SK-N-MC (cell line): ENCODE measurements at regions not wholly inside any gene's neighbourhood (a gene's known extent, or its start where the extent isn't known, plus 50 kb on each side); places are given as distances from the start of the nearest gene placed in this dataset.

ENCODE experiments used
- DNase-seq: peaks from one replicate; pipeline ENCODE4 v3.0.0-alpha.2; 2011; ENCODE audit warnings: low read depth, low spot score
- H3K27ac ChIP-seq: fragments of 200-600 bp; sonication (generic); 2 replicates; pipeline ENCODE4 v1.5.1; 2016; ENCODE audit warnings: mixed run types
- H3K36me3 ChIP-seq: fragments of 200-600 bp; sonication (generic); 2 replicates; pipeline ENCODE4 v1.6.1; 2017; ENCODE audit warnings: antibody characterized with exemption, low read length, mixed read lengths; ENCODE audit not compliant: insufficient read depth
- H3K4me3 ChIP-seq: fragments of 200-600 bp; sonication (generic); 2 replicates; pipeline ENCODE4 v1.5.1; 2016
- H3K9ac ChIP-seq: fragments of 200-600 bp; sonication (generic); 2 replicates; pipeline ENCODE4 v1.8.0; 2017; ENCODE audit warnings: mixed run types, mixed read lengths; ENCODE audit not compliant: insufficient read length
- H3K9me3 ChIP-seq: fragments of 200-600 bp; sonication (generic); 2 replicates; pipeline ENCODE4 v1.6.1; 2017; ENCODE audit warnings: low read depth, mild to moderate bottlenecking, antibody characterized with exemption, low read length, moderate library complexity, mixed read lengths
- EZH2 ChIP-seq: fragments of 200-600 bp; sonication (generic); IDR thresholded peaks from one replicate; pipeline ENCODE4 v1.6.1; 2017; ENCODE audit warnings: antibody characterized with exemption
- FOXP2 ChIP-seq: optimal IDR thresholded peaks from 2 replicates; pipeline ENCODE3; 2011; ENCODE audit warnings: mild to moderate bottlenecking, moderate library complexity; ENCODE audit not compliant: insufficient read depth; ENCODE audit errors: extremely low read length, control extremely low read depth
- POLR2AphosphoS5 ChIP-seq: IDR thresholded peaks from 2 replicates; pipeline ENCODE4 v1.6.1; 2012; ENCODE audit warnings: mild to moderate bottlenecking, low read depth, low read length, borderline replicate concordance

GRCh38 chr10:128498378-128498730 lies 372.1 kb upstream of the MKI67 start:
- H3K9ac ChIP-seq: no peak overlapping the region
- TF ChIP-seq FOXP2 (no peak), POLR2AphosphoS5 (no peak), EZH2 (no peak)
- H3K9me3 ChIP-seq: no peaks in the 10 kb centered on the region
- H3K27ac ChIP-seq: no peak overlapping the region
- no peaks in the 10 kb centered on the region for H3K36me3 ChIP-seq
- H3K4me3 ChIP-seq: no peak overlapping the region
- DNase-seq: no peak

- Histone ChIP-seq H3K27ac (no peak overlapping the region), H3K9ac (no peak overlapping the region), H3K36me3 (no peaks in the 10 kb centered on the region), H3K9me3 (no peaks in the 10 kb centered on the region), H3K4me3 (no peak overlapping the region)
- TF ChIP-seq POLR2AphosphoS5 (no peak), EZH2 (no peak), FOXP2 (no peak)
- no peak for DNase-seq
Observed at GRCh38 chr10:128498746-128499145, 372.5 kb upstream of the MKI67 start.

GRCh38 chr10:128499486-128499885 lies 373.3 kb upstream of the MKI67 start:
- Histone ChIP-seq H3K9ac (no peak overlapping the region), H3K27ac (no peak overlapping the region), H3K4me3 (no peak overlapping the region), H3K36me3 (no peaks in the 10 kb centered on the region), H3K9me3 (no peaks in the 10 kb centered on the region)
- DNase-seq: no peak
- TF ChIP-seq FOXP2: no peak
- no peak for TF ChIP-seq EZH2
- no peak for TF ChIP-seq POLR2AphosphoS5

- H3K9me3 ChIP-seq: no peaks in the 10 kb centered on the region
- no peak for DNase-seq
- no peak overlapping the region for H3K4me3 ChIP-seq
- H3K36me3 ChIP-seq: no peaks in the 10 kb centered on the region
- TF ChIP-seq POLR2AphosphoS5 (no peak), EZH2 (no peak), FOXP2 (no peak)
- no peak overlapping the region for H3K9ac ChIP-seq
- H3K27ac ChIP-seq: no peak overlapping the region
Observed at GRCh38 chr10:128499956-128500355, 373.7 kb upstream of the MKI67 start.

GRCh38 chr10:128500642-128501041 lies 374.4 kb upstream of the MKI67 start:
- Histone ChIP-seq H3K36me3 (no peaks in the 10 kb centered on the region), H3K9ac (no peak overlapping the region), H3K27ac (no peak overlapping the region), H3K9me3 (no peaks in the 10 kb centered on the region), H3K4me3 (no peak overlapping the region)
- TF ChIP-seq FOXP2: no peak
- no peak for TF ChIP-seq POLR2AphosphoS5
- no peak for TF ChIP-seq EZH2
- no peak for DNase-seq

GRCh38 chr10:128505346-128505745 lies 379.1 kb upstream of the MKI67 start:
- Histone ChIP-seq H3K9ac (no peak overlapping the region), H3K9me3 (no peaks in the 10 kb centered on the region), H3K4me3 (no peak overlapping the region), H3K27ac (no peak overlapping the region), H3K36me3 (no peaks in the 10 kb centered on the region)
- DNase-seq: no peak
- no peak for TF ChIP-seq EZH2
- no peak for TF ChIP-seq POLR2AphosphoS5
- TF ChIP-seq FOXP2: no peak

GRCh38 chr10:128506423-128506822 lies 380.2 kb upstream of the MKI67 start:
- TF ChIP-seq FOXP2 (no peak), EZH2 (no peak), POLR2AphosphoS5 (no peak)
- DNase-seq: no peak
- no peak overlapping the region for H3K4me3 ChIP-seq

GRCh38 chr10:128507066-128507465 lies 380.8 kb upstream of the MKI67 start:
- no peak for TF ChIP-seq POLR2AphosphoS5
- TF ChIP-seq FOXP2: no peak
- TF ChIP-seq EZH2: no peak
- H3K9me3 ChIP-seq: no peaks in the 10 kb centered on the region
- no peak for DNase-seq
- no peaks in the 10 kb centered on the region for H3K36me3 ChIP-seq
- H3K9ac ChIP-seq: no peak overlapping the region
- H3K27ac ChIP-seq: no peak overlapping the region
- H3K4me3 ChIP-seq: no peak overlapping the region

More at GRCh38 chr10:128506423-128506822, 380.2 kb upstream of the MKI67 start:
- H3K9me3 ChIP-seq: no peaks in the 10 kb centered on the region
- H3K27ac ChIP-seq: no peak overlapping the region
- H3K36me3 ChIP-seq: no peaks in the 10 kb centered on the region
- no peak overlapping the region for H3K9ac ChIP-seq

- DNase-seq: no peak
- Histone ChIP-seq H3K9ac (no peak overlapping the region), H3K9me3 (no peaks in the 10 kb centered on the region), H3K27ac (no peak overlapping the region), H3K36me3 (no peaks in the 10 kb centered on the region), H3K4me3 (no peak overlapping the region)
- TF ChIP-seq EZH2 (no peak), FOXP2 (no peak)
Observed at GRCh38 chr10:128511284-128511683, 385.1 kb upstream of the MKI67 start.
